ENCODE measurements at regions not wholly inside any gene's neighbourhood (a gene's known extent, or its start where the extent isn't known, plus 50 kb on each side); places are given as distances from the start of the nearest gene placed in this dataset.

- Histone ChIP-seq H3K4me3 (no peak overlapping the region), H3K36me3 (no peaks in the 10 kb centered on the region), H3K4me1 (peaks cover 0 to 27% (median 0%) of the 10 kb centered on the region in 4 donors), H3K9me3 (no peaks in the 10 kb centered on the region), H3K27ac (no peak overlapping the region), H3K27me3 (no peaks in the 10 kb centered on the region)
- no peak for TF ChIP-seq CTCF (IDR thresholded peaks at IDR 0.05)
- TF ChIP-seq POLR2A (IDR thresholded peaks at IDR 0.05): no peak
- no peak for DNase-seq
These were observed 267.0 kb downstream of the MREG start for GRCh38 chr2:215746226-215746886.

GRCh38 chr2:215745331-215745730 lies 268.0 kb downstream of the MREG start:
- peaks cover 0 to 24% (median 0%) of the 10 kb centered on the region in 4 donors for H3K4me1 ChIP-seq
- TF ChIP-seq POLR2A (IDR thresholded peaks at IDR 0.05) (no peak), CTCF (IDR thresholded peaks at IDR 0.05) (no peak)
- DNase-seq: no peak

GRCh38 chr2:215744514-215744913 lies 268.8 kb downstream of the MREG start:
- Histone ChIP-seq H3K4me1 (peaks cover 0 to 18% (median 0%) of the 10 kb centered on the region in 4 donors), H3K27me3 (no peaks in the 10 kb centered on the region), H3K36me3 (no peaks in the 10 kb centered on the region), H3K27ac (no peak overlapping the region), H3K9me3 (no peaks in the 10 kb centered on the region), H3K4me3 (no peak overlapping the region)
- DNase-seq: no peak
- no peak for TF ChIP-seq CTCF (IDR thresholded peaks at IDR 0.05)
- no peak for TF ChIP-seq POLR2A (IDR thresholded peaks at IDR 0.05)

More at GRCh38 chr2:215745331-215745730, 268.0 kb downstream of the MREG start:
- Histone ChIP-seq H3K27ac (no peak overlapping the region), H3K9me3 (no peaks in the 10 kb centered on the region), H3K27me3 (no peaks in the 10 kb centered on the region), H3K36me3 (no peaks in the 10 kb centered on the region), H3K4me3 (no peak overlapping the region)

- no peaks in the 10 kb centered on the region for H3K9me3 ChIP-seq
- no peaks in the 10 kb centered on the region for H3K36me3 ChIP-seq
- no peaks in the 10 kb centered on the region for H3K27me3 ChIP-seq
- peaks cover 0 to 3% (median 0%) of the 10 kb centered on the region in 4 donors for H3K4me1 ChIP-seq
- TF ChIP-seq CTCF (IDR thresholded peaks at IDR 0.05) (no peak), POLR2A (IDR thresholded peaks at IDR 0.05) (no peak)
- H3K4me3 ChIP-seq: no peak overlapping the region
- no peak overlapping the region for H3K27ac ChIP-seq
- DNase-seq: no peak
These were observed 270.3 kb downstream of the MREG start for GRCh38 chr2:215743066-215743465.

GRCh38 chr2:215742021-215742420 lies 271.3 kb downstream of the MREG start:
- no peak for DNase-seq
- Histone ChIP-seq H3K27me3 (no peaks in the 10 kb centered on the region), H3K9me3 (no peaks in the 10 kb centered on the region), H3K4me3 (no peak overlapping the region), H3K4me1 (no peaks in the 10 kb centered on the region), H3K27ac (no peak overlapping the region), H3K36me3 (no peaks in the 10 kb centered on the region)
- TF ChIP-seq POLR2A (IDR thresholded peaks at IDR 0.05) (no peak), CTCF (IDR thresholded peaks at IDR 0.05) (no peak)
